OCI-LY3 (cell line): ENCODE measurements at regions not wholly inside any gene's neighbourhood (a gene's known extent, or its start where the extent isn't known, plus 50 kb on each side); places are given as distances from the start of the nearest gene placed in this dataset.

Experiments used
- H2AFZ ChIP-seq: fragments of 200-600, 300-600 bp; shearing (Covaris generic); 2 replicates; pipeline ENCODE4 v1.6.0; 2014; ENCODE audit warnings: antibody characterized with exemption, low read depth, low read length
- H3K27ac ChIP-seq: fragments of 200-600, 300-600 bp; sonication (generic); 2 replicates; pipeline ENCODE4 v1.5.1; 2014; ENCODE audit warnings: mild to moderate bottlenecking, low read length, moderate library complexity, mixed read lengths
- H3K27me3 ChIP-seq: fragments of 200-600, 300-600 bp; sonication (generic); 2 replicates; pipeline ENCODE4 v1.6.1; 2014; ENCODE audit warnings: low read depth, low read length, mixed read lengths
- H3K36me3 ChIP-seq: fragments of 200-600, 300-600 bp; sonication (generic); replicated peaks from 2 replicates; pipeline ENCODE3; 2014; ENCODE audit warnings: low read depth, low read length, mixed read lengths
- H3K4me1 ChIP-seq: fragments of 300-600, 200-600 bp; sonication (generic); 2 replicates; pipeline ENCODE4 v1.6.1; 2014; ENCODE audit warnings: low read length, mixed read lengths
- H3K4me2 ChIP-seq: fragments of 200-600, 300-600 bp; sonication (generic); 2 replicates; pipeline ENCODE4 v1.6.1; 2014; ENCODE audit warnings: low read length, mixed read lengths
- H3K4me3 ChIP-seq: fragments of 300-600, 200-600 bp; sonication (generic); 2 replicates; pipeline ENCODE4 v1.5.1; 2014; ENCODE audit warnings: antibody characterized with exemption, mild to moderate bottlenecking, low read length, moderate library complexity
- H3K79me2 ChIP-seq: fragments of 300-600, 200-600 bp; shearing (Covaris generic); 2 replicates; pipeline ENCODE4 v1.6.1; 2014; ENCODE audit warnings: mild to moderate bottlenecking, low read length, mixed read lengths
- H3K9ac ChIP-seq: fragments of 300-600, 200-600 bp; shearing (Covaris generic); 2 replicates; pipeline ENCODE4 v1.6.0; 2014; ENCODE audit warnings: mild to moderate bottlenecking, low read length, moderate library complexity
- H3K9me3 ChIP-seq: fragments of 200-600, 300-600 bp; shearing (Covaris generic); 2 replicates; pipeline ENCODE4 v1.6.1; 2014; ENCODE audit warnings: low read length, mixed read lengths; ENCODE audit not compliant: insufficient read depth
- H4K20me1 ChIP-seq: fragments of 200-600, 300-600 bp; sonication (generic); 2 replicates; pipeline ENCODE4 v1.6.1; 2016; ENCODE audit warnings: low read length, mixed read lengths; ENCODE audit not compliant: insufficient read depth
- EZH2phosphoT487 ChIP-seq: fragments of 200-600 bp; shearing (Covaris generic); IDR thresholded peaks from 2 replicates; pipeline ENCODE4 v1.6.1; 2018; ENCODE audit warnings: antibody characterized with exemption, mixed run types, low read depth
- TF ChIP-seq, protein P1 (sequence below): fragments of 200-600, 300-600 bp; sonication (generic); IDR thresholded peaks from 2 replicates; pipeline ENCODE4 v1.5.1; 2014; ENCODE audit warnings: antibody characterized with exemption, low read length, low read depth

DNA sequence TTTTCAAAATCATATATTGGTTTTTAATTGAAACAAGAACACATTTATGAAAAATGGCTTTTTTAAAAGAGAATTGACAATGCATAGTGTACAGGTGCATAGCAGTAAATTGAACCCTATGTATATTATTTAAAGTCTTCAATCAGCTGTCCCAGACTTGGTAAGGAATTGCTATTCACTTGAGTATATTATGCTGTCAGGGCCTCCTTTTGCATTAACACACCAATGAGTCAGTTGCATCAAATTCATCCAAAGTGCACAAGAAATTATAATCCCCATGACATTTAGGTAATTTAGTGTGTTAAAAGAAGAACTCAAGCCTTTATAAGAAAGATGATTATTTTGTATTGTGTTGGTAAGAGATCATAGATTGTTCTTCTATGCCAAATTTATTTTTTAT lies 748.8 kb upstream of the RIOK2 start:
- Histone ChIP-seq H4K20me1 (no peaks in the 10 kb centered on the region), H3K9me3 (no peaks in the 10 kb centered on the region), H3K4me1 (no peaks in the 10 kb centered on the region), H3K4me3 (no peak overlapping the region), H3K4me2 (no peak overlapping the region), H3K36me3 (no peaks in the 10 kb centered on the region), H2AFZ (no peak overlapping the region), H3K9ac (no peak overlapping the region), H3K79me2 (no peaks in the 10 kb centered on the region), H3K27ac (no peak overlapping the region), H3K27me3 (no peaks in the 10 kb centered on the region)
- TF ChIP-seq EZH2phosphoT487 = no peak
- TF ChIP-seq, protein P1, sequence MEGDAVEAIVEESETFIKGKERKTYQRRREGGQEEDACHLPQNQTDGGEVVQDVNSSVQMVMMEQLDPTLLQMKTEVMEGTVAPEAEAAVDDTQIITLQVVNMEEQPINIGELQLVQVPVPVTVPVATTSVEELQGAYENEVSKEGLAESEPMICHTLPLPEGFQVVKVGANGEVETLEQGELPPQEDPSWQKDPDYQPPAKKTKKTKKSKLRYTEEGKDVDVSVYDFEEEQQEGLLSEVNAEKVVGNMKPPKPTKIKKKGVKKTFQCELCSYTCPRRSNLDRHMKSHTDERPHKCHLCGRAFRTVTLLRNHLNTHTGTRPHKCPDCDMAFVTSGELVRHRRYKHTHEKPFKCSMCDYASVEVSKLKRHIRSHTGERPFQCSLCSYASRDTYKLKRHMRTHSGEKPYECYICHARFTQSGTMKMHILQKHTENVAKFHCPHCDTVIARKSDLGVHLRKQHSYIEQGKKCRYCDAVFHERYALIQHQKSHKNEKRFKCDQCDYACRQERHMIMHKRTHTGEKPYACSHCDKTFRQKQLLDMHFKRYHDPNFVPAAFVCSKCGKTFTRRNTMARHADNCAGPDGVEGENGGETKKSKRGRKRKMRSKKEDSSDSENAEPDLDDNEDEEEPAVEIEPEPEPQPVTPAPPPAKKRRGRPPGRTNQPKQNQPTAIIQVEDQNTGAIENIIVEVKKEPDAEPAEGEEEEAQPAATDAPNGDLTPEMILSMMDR = no peak

DNA sequence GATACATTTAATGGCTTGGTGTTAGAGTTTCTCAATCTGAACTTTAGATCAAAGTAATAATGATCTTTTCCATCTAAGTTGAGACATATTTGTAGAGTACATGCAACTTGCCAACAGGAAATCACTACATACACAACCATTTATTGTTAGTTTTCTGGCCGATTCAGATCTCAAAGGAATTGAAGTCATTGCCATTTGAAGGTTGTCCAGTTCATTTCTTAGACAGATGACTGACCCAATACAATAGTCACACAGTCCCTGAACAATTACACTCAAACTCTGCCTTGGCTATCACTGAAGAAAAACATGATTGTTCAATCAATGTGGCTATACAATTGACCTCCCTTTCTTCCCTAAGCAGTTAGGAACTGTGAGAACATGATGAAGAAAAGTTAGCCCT lies 753.2 kb upstream of the RIOK2 start:
- Histone ChIP-seq H2AFZ (no peak overlapping the region), H3K4me3 (no peak overlapping the region), H3K4me1 (no peaks in the 10 kb centered on the region), H3K9me3 (no peaks in the 10 kb centered on the region), H3K79me2 (no peaks in the 10 kb centered on the region), H3K27me3 (no peaks in the 10 kb centered on the region), H4K20me1 (no peaks in the 10 kb centered on the region), H3K4me2 (no peak overlapping the region), H3K27ac (no peak overlapping the region), H3K9ac (no peak overlapping the region), H3K36me3 (no peaks in the 10 kb centered on the region)
- TF ChIP-seq EZH2phosphoT487 = no peak
- TF ChIP-seq, protein P1 = no peak

DNA sequence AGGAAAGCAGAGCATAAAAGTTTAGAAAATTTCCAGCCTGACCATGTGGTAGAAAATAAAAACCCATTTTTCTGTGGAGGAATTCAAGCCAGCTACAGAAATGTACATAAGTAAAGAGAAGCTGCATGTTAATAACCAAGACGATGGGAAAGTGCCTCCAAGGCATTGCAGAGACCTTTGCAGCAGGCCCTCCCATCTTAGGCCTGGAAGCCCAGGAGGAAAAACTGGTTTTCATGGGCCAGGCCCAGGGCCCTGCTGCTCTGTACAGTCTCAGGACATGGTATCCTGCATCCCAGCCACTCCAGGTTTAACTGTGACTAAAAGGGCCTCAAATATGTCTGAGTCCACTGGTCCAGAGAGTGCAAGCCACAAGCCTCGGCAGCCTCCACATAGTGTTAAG lies 754.8 kb upstream of the RIOK2 start:
- H3K9me3 ChIP-seq = no peaks in the 10 kb centered on the region
- no peaks in the 10 kb centered on the region for H3K36me3 ChIP-seq
- H3K4me3 ChIP-seq = no peak overlapping the region
- no peaks in the 10 kb centered on the region for H4K20me1 ChIP-seq
- no peaks in the 10 kb centered on the region for H3K79me2 ChIP-seq
- no peak overlapping the region for H3K9ac ChIP-seq
- H3K27ac ChIP-seq = no peak overlapping the region
- no peak overlapping the region for H3K4me2 ChIP-seq
- H3K4me1 ChIP-seq = no peaks in the 10 kb centered on the region
- no peak for TF ChIP-seq EZH2phosphoT487
- TF ChIP-seq, protein P1 = no peak
- H3K27me3 ChIP-seq = no peaks in the 10 kb centered on the region
- H2AFZ ChIP-seq = no peak overlapping the region

DNA sequence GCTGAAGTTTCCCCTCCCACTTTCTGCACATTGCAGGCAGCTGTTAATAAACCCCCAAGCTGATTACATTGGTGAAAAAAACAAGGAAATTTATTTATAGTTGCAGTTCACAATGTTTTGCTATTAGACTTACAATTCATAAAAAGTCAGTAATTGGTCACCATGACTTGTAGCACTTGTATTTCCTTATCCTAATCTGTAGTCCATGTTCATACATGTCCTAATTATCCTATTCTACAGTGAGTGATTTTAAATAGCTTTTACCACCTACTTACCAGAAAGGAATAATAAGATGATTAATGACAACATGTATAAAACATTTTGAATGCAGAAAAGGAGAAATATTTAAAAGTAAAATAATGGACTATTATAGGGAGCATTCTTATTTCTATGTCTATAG lies 760.0 kb upstream of the RIOK2 start:
- no peaks in the 10 kb centered on the region for H3K36me3 ChIP-seq
- H3K27me3 ChIP-seq = no peaks in the 10 kb centered on the region
- H4K20me1 ChIP-seq = no peaks in the 10 kb centered on the region
- no peaks in the 10 kb centered on the region for H3K9me3 ChIP-seq
- TF ChIP-seq, protein P1 = no peak
- no peak for TF ChIP-seq EZH2phosphoT487
- no peak overlapping the region for H3K4me3 ChIP-seq
- no peak overlapping the region for H3K4me2 ChIP-seq
- no peaks in the 10 kb centered on the region for H3K79me2 ChIP-seq
- no peak overlapping the region for H3K9ac ChIP-seq
- no peak overlapping the region for H3K27ac ChIP-seq
- no peaks in the 10 kb centered on the region for H3K4me1 ChIP-seq
- no peak overlapping the region for H2AFZ ChIP-seq
